GM12878 (cell line): ENCODE measurements at regions not wholly inside any gene's neighbourhood (a gene's known extent, or its start where the extent isn't known, plus 50 kb on each side); places are given as distances from the start of the nearest gene placed in this dataset.

Experiments used
- ASH2L ChIP-seq: fragments of 300-600, 200-600 bp; sonication (generic); IDR thresholded peaks from 2 replicates; pipeline ENCODE4 v1.6.1; 2017; ENCODE audit warnings: low read depth, mild to moderate bottlenecking, borderline replicate concordance
- ATF3 ChIP-seq: IDR thresholded peaks from 2 replicates; pipeline ENCODE4 v1.6.1; 2011; ENCODE audit warnings: low read depth, mild to moderate bottlenecking, low read length, moderate library complexity, borderline replicate concordance; ENCODE audit errors: extremely low read depth
- CHD1 ChIP-seq: IDR thresholded peaks from 2 replicates; pipeline ENCODE4 v1.6.1; 2012; ENCODE audit warnings: low read depth, low read length, improper control_type of control experiment
- CREM ChIP-seq: IDR thresholded peaks from 2 replicates; pipeline ENCODE4 v1.6.1; 2014; ENCODE audit warnings: antibody characterized with exemption, low read depth
- CTCF ChIP-seq, 3 experiments: IDR thresholded peaks in 2 of 3; conservative IDR thresholded peaks in 1 of 3; 2 replicates each; pipeline ENCODE4 v1.5.1; 2011; ENCODE audit warnings: low read depth in 3 of 3, low read length in 3 of 3, mild to moderate bottlenecking in 3 of 3, control low read depth in 2 of 3, moderate library complexity in 2 of 3, inconsistent platforms in 1 of 3, mixed read lengths in 1 of 3; ENCODE audit not compliant: control insufficient read depth in 2 of 3, insufficient read depth in 1 of 3; ENCODE audit errors: extremely low read depth in 1 of 3
- EZH2 ChIP-seq: IDR thresholded peaks from 2 replicates; pipeline ENCODE4 v1.6.1; 2012; ENCODE audit warnings: low read depth, mild to moderate bottlenecking, control low read depth, inconsistent platforms, low read length, borderline replicate concordance; ENCODE audit not compliant: control insufficient read depth
- FOXK2 ChIP-seq: fragments of 450-650 bp; IDR thresholded peaks from 2 replicates; pipeline ENCODE4 v1.6.1; 2017; ENCODE audit warnings: mild to moderate bottlenecking, moderate library complexity
- MAX ChIP-seq: IDR thresholded peaks from 2 replicates; pipeline ENCODE4 v1.6.1; 2012; ENCODE audit warnings: low read depth, low read length, improper control_type of control experiment
- POLR2A ChIP-seq: IDR thresholded peaks from 2 replicates; pipeline ENCODE4 v1.6.1; 2011; ENCODE audit warnings: low read depth, mild to moderate bottlenecking, low read length
- REST ChIP-seq: IDR thresholded peaks from 2 replicates; pipeline ENCODE4 v1.6.1; 2012; ENCODE audit warnings: mild to moderate bottlenecking, low read depth, low read length
- RFX5 ChIP-seq: IDR thresholded peaks from 2 replicates; pipeline ENCODE4 v1.6.1; 2011; ENCODE audit warnings: low read depth, low read length, improper control_type of control experiment
- USF2 ChIP-seq: IDR thresholded peaks from 2 replicates; pipeline ENCODE4 v1.6.1; 2011; ENCODE audit warnings: low read depth, low read length, improper control_type of control experiment, borderline replicate concordance
- ZBTB11 ChIP-seq: fragments of 450-650 bp; formaldehyde crosslinking; IDR thresholded peaks from 2 replicates; pipeline ENCODE4 v1.5.0; 2022; ENCODE audit warnings: mild to moderate bottlenecking, missing genetic modification characterization

- TF ChIP-seq ASH2L (no peak), FOXK2 (no peak), CHD1 (no peak), CTCF (IDR thresholded peaks at IDR 0.05 in 2 of 3, conservative IDR thresholded peaks at IDR 0.05 in 1 of 3; ENCODE audit: control insufficient read depth in 2 of 3, extremely low read depth in 1 of 3, insufficient read depth in 1 of 3, low read depth in 3 of 3, low read length in 3 of 3) (no peak), MAX (no peak), USF2 (no peak), ATF3 (no peak), EZH2 (no peak), ZBTB11 (CRISPR knock-in tag) (no peak), CREM (no peak), REST (no peak), POLR2A (no peak), RFX5 (no peak)
Measured at GRCh38 chr15:94921936-94922335, 690.6 kb downstream of the MCTP2 start.
